MG63 (cell line): ENCODE measurements at regions not wholly inside any gene's neighbourhood (a gene's known extent, or its start where the extent isn't known, plus 50 kb on each side); places are given as distances from the start of the nearest gene placed in this dataset.

Source experiments
- DNase-seq: peaks from one replicate; pipeline ENCODE4 v3.0.0-alpha.2; 2020
- H3K27me3 ChIP-seq: fragments of 250-450 bp; sonication (Bioruptor Pico); 2 replicates; pipeline ENCODE4 v1.5.1; 2020; ENCODE audit warnings: mild to moderate bottlenecking, moderate library complexity
- H3K36me3 ChIP-seq: fragments of 250-450 bp; sonication (Bioruptor Pico); 2 replicates; pipeline ENCODE4 v1.5.1; 2020; ENCODE audit warnings: mild to moderate bottlenecking, moderate library complexity
- H3K4me3 ChIP-seq: fragments of 250-450 bp; sonication (Bioruptor Pico); 2 replicates; pipeline ENCODE4 v1.5.1; 2020; ENCODE audit warnings: mild to moderate bottlenecking, moderate library complexity
- H3K9me3 ChIP-seq: fragments of 250-450 bp; sonication (Bioruptor Pico); 2 replicates; pipeline ENCODE4 v1.5.1; 2020; ENCODE audit warnings: mild to moderate bottlenecking, moderate library complexity

DNA sequence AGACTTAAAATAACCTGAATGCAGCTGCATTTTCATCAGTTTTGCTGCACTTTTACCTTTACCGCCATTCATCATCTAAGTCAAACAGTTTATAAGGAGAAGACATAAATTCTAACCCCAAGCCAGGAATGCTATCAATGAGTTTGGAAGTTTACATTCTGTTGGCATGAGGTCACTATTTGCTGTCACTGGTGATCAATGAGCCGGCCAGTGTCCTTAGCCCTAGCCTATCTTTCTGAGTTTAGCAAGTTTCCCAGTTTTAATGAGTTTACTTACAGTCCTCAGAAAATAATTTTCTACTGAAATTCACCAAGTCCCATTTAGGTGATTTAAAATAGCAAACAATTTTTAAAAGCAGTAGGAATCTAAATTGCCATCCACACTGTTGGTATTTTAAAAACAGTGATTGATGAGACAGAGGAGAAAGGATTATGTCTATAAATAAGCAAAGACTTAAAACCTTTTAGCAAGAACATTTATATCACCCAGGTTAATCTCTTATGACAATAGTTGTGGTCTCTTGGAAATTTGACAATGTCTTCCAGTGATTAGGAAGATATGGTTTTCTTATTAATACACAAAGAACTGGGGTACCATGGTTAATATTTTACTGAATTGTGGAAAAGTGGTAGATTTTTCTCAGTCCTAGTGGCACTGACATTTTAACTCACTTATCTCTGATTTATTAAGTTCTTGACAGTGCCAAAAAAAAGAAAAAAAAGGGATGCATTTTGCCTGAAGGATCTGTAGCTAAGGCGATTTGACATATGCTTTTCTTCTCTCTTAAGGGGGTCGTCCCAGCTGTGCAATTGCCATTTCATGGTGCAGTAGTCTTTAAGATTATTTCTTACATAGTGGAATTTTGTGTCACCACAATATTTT lies 443.4 kb upstream of the ANKRD30A start:
- Histone ChIP-seq H3K4me3 (no peak overlapping the region), H3K36me3 (no peaks in the 10 kb centered on the region), H3K27me3 (no peaks in the 10 kb centered on the region; the same call in 1 of the 2 replicates), H3K9me3 (no peaks in the 10 kb centered on the region)
- no peak for DNase-seq

DNA sequence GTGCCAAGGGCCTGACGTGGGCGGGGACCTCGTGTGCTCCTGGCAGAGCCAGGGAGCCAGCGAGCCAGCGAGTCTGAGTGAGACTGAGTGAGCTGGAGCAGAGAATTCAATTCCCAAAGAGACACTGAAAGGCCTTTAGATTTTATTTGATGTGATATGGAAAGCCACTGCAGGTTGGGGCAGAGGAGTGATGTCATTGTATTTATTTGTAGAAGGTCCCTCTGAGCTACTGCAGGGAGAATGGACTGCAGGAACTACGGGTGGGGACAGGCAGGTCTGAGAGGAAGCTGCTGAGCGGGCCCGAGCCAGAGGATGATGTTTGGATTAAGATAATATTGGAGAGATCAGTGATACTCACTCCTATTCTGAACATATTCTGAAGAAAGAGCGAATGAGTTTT lies 445.8 kb upstream of the ANKRD30A start:
- H3K9me3 ChIP-seq, result no peaks in the 10 kb centered on the region
- no peaks in the 10 kb centered on the region for H3K36me3 ChIP-seq
- no peak for DNase-seq
- H3K27me3 ChIP-seq, result no peaks in the 10 kb centered on the region
- H3K4me3 ChIP-seq, result no peak overlapping the region

DNA sequence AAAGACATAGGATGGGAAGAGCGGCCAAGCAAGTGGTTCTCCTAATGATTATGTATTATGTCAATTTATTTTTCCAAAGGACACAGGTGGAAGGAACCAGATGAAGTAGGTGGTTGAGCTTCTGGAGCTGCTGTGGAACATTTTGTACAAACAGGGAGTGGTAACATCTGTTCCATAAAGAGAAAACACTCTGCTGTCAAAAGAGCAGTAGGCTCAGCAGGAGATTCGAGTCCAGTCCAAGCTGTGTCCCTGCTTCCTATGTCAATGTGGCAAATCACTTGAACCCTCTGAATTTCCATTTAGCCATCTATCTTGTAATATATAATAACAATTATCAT lies 448.0 kb upstream of the ANKRD30A start:
- Histone ChIP-seq H3K36me3 (no peaks in the 10 kb centered on the region), H3K27me3 (no peaks in the 10 kb centered on the region), H3K9me3 (no peaks in the 10 kb centered on the region), H3K4me3 (no peak overlapping the region)
- no peak for DNase-seq

DNA sequence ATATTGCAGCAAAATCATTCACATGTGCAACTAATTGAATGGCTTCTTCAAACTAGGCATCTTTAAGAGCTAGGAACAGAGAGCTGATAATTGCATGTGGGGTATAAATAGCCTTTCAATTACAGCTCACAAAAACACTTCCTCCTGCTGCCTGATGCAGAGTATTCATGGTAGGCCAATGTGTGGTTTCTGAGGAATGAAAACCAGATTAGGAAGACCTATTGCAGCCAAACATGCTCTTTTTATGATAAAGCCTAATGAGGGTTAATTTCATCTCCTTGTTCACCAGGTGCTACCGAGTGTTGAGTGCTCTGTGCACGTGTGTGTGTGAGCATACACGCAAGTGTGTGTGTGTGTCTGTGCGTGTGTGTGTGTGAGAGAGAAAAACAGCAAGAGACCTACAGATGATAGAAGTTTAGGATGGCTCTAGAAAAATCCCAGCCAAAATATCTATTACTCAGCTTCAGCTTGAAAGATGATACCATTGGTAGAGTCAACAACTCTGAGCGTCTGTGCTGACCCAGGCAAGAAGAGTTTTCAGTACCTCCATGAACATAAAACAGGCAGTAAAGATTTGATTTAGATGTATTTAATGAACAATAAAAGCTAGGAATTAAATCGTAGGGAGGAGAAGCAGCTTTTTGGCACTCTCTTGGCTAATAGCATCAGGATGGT lies 448.5 kb upstream of the ANKRD30A start:
- no peak overlapping the region for H3K4me3 ChIP-seq
- peak; percentile 15 for DNase-seq
- no peaks in the 10 kb centered on the region for H3K36me3 ChIP-seq
- H3K9me3 ChIP-seq, result no peaks in the 10 kb centered on the region
- H3K27me3 ChIP-seq, result no peaks in the 10 kb centered on the region

DNA sequence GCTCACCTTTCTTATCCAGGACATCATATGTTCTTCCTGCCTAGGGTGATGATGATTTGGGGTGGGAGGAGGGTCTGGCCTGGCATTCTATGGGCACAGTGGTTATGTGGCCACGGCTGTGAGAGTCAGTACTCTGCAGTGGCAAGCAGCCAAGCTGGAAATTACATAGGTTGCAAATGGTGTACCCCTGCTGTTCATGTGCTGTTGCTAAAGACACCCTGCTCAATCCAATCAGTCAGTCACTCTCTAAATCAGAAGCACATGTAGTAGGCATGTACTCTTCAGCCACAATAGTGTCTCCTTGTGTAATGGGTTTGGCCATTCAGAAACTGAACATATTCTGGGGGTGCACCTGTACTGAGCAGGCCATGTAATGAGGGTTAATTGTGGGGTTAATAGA lies 449.1 kb upstream of the ANKRD30A start:
- H3K36me3 ChIP-seq, result no peaks in the 10 kb centered on the region

DNA sequence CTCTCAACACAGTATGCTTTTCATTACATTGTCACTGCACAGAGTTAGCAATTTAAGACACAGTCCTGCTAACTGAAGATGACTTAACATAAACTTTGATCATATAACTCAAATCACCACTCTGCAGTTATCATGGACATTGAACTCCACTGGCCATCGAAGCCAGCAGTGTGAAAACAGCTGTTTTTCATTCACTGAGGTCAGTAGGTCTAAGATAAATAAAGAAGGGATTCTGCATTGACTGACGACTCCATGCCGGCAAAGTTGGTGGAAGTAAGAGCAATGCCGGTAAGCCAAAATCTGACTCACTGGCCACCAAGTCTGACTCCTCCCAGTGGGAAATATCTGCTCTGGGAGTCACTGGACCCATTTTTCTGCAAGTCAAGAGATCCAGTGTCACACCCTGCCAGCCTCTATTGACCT lies 449.9 kb upstream of the ANKRD30A start:
- Histone ChIP-seq H3K4me3 (no peak overlapping the region), H3K27me3 (no peaks in the 10 kb centered on the region), H3K36me3 (no peaks in the 10 kb centered on the region), H3K9me3 (no peaks in the 10 kb centered on the region)
- peak; percentile 86 for DNase-seq

More for the DNA sequence above, 449.1 kb upstream of the ANKRD30A start:
- Histone ChIP-seq H3K27me3 (no peaks in the 10 kb centered on the region), H3K9me3 (no peaks in the 10 kb centered on the region), H3K4me3 (no peak overlapping the region)
- peak; percentile 37 for DNase-seq

DNA sequence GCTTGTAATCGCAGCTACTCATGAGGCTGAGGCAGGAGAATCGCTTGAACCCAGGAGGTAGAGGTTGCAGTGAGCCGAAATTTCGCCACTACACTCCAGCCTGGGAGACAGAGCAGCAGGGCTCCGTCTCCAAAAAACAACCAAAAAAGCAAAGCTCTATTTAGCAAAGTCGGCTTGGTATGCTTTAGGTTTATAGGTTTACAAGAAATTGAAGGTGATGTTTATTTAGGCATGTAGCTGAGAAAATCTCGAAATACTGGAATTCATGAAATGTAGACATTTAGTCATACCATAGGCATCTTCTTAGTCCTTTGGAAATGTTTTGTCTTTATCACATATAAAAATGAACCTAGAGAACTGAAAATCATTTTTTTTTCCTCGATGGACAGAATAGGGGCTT lies 453.8 kb upstream of the ANKRD30A start:
- peak; percentile 17 for DNase-seq
- no peak overlapping the region for H3K4me3 ChIP-seq
- no peaks in the 10 kb centered on the region for H3K27me3 ChIP-seq
- H3K9me3 ChIP-seq, result no peaks in the 10 kb centered on the region
- no peaks in the 10 kb centered on the region for H3K36me3 ChIP-seq

DNA sequence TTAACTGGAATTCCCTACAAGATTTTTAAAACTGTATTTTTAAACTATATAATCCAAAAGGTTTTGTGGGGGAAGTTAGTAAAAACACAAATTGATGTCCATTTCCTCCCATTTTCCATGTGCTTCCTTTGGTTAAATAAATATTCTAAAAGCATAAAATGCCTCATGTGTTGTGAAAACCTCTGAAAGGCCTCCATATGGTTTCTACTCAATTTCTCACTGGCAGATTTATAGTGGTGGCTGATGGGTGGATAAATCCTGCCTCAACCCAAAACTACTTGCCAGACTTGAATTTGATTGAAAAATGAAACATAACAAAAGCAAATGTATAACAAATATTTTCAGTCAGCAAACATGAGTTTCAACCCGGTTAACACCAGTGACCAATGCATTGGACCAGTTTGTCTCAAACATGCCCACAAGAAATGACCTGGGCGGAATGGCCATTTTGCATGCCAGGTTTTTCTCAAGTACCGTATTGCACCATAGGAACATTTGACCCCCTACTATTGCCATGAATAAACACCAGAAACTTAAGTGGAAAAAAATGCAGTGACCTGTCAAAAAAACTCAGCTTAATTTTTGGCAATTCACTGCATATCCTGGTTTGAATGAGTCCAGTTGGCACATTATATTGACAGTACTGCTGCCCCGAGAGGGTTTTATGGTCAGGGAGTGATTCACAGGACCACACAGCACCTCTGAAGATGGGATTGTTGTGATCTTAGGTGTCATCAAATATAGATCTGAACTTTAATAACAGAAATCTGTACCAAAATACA lies 454.6 kb upstream of the ANKRD30A start:
- peak; percentile 69 for DNase-seq
- Histone ChIP-seq H3K9me3 (no peaks in the 10 kb centered on the region), H3K4me3 (no peak overlapping the region), H3K36me3 (no peaks in the 10 kb centered on the region), H3K27me3 (no peaks in the 10 kb centered on the region)

DNA sequence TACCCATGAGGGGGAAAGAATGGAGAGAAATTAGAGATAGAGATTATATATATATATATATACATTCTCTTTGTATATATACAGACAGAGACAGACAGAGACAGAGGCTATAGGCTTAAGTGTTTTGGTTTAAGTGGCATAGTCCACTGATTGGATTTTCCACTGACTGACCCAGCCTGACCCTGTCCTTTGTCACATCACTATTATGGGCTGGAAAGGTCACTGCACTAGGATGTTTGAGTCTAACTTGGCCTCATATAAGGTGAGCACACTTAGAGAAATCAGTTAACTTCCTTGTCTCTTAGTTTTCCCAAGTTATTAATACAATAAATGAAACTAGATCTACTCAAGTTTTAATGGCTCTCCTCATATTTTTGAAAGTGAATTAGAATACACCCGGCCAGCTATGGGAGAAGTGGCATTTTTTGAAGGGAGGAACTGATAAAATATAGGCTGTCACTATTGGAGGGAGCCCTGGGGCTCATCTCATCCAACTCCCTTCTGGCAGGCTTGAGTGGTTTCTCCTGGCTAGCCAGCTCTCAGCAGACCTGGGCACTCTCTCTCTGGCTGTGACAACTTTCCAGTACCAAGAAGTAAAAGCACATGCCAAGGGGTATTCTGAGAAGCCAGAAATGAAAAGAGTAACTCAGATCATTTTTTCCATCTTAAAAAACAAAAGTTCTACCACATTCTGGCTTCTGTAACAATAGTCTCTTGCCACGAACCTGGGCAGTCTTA lies 455.6 kb upstream of the ANKRD30A start:
- H3K27me3 ChIP-seq, result no peaks in the 10 kb centered on the region
- H3K36me3 ChIP-seq, result no peaks in the 10 kb centered on the region
- H3K9me3 ChIP-seq, result no peaks in the 10 kb centered on the region
- no peak overlapping the region for H3K4me3 ChIP-seq
- DNase-seq, result peak; percentile 9

DNA sequence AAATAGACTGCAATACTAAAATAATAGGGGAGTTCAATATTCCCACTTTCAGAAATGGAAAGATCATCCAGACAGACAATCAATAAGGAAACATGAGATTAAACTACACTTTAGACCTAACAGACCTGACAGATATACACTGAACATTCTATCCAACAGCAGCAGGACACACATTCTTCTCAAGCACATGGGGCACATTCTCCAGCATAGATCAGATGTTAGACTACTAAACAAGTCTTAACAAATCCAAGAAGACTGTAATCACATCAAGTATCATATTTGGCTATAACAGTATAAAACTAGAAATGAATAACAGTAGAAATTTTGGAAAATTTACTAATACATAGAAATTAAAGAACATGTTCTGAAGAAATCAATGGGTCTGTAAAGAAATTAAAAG lies 458.9 kb upstream of the ANKRD30A start:
- Histone ChIP-seq H3K36me3 (no peaks in the 10 kb centered on the region), H3K27me3 (no peaks in the 10 kb centered on the region), H3K9me3 (no peaks in the 10 kb centered on the region), H3K4me3 (no peak overlapping the region)
- no peak for DNase-seq

DNA sequence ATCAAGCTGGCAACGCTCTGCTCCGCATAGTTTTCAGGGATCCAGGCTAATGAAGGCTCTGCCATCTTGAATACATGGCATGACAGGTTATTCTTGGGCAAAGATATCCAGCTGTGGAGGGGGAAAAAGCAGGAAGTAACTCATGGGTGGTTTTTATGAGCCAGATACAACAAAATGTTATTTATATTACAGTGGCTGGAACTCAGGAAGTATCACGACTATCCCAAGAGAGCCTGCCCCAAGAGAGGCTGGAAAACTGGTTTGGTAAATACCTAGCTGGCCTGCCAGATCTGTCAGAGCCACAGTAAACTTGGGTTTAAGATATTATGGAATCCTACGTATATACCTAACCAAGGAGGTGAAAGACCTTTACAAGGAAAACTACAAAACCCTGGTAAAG lies 462.8 kb upstream of the ANKRD30A start:
- Histone ChIP-seq H3K4me3 (no peak overlapping the region), H3K36me3 (no peaks in the 10 kb centered on the region), H3K27me3 (no peaks in the 10 kb centered on the region), H3K9me3 (no peaks in the 10 kb centered on the region)
- DNase-seq, result no peak

DNA sequence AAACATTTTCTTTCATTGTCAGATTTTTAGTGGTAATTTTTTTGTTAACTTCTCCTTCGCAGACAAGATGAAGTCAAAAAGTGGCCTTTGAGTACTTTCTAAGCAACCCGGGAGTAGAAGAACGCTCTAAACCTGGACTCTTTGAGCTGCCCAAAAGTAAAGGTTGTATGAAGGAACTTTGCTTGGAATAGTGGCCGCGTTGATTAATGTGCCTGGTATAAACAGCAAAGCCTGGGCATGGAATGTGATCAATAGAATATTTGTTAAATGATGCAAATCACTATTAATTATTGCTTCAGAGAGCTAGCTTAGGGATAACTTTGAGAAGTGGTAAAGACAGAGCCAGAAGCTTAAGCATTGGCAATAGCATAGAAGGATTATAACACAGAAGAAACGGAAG lies 475.1 kb upstream of the ANKRD30A start:
- no peaks in the 10 kb centered on the region for H3K36me3 ChIP-seq
- H3K9me3 ChIP-seq, result no peaks in the 10 kb centered on the region
- no peak overlapping the region for H3K4me3 ChIP-seq
- no peaks in the 10 kb centered on the region for H3K27me3 ChIP-seq
- no peak for DNase-seq

DNA sequence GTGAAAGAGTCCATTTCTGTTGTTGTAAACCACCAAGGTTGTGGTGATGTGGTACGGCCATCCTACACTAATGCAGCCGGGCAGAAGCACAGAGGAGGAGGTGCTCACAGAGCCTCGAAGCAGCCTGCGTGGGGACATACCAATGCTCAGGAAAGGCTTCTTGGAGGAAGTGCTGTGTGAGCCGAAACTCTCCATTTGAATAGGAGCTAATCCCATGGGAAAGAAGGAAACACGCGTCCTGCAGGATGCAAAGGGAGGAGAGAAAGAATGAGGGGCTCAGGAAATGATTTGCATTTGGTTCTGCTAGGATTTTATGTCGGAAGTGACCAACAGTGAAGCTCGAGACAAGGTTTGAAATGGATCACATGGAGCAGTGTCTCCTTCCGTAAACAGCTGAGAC lies 477.9 kb upstream of the ANKRD30A start:
- Histone ChIP-seq H3K27me3 (no peaks in the 10 kb centered on the region), H3K4me3 (no peak overlapping the region), H3K36me3 (no peaks in the 10 kb centered on the region), H3K9me3 (no peaks in the 10 kb centered on the region)
- DNase-seq, result no peak

DNA sequence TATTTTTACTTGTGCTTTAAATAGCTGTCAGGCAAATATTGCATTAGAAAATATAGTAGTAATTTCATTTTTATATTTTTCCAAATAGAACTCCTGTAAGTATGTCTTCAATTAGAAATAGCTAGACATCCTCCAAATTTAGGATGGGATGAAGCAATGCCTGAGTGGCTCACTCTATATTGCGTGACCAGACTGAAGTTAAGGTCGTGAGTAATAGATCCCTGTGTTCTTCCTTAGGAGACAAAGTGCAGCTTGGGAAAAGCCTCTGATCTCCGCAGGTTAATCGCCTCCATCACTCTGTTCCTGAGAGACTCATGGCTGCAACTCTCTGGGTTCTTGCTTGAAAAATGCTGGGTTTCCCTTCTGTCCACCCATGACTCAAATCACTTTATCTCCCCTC lies 484.8 kb upstream of the ANKRD30A start:
- Histone ChIP-seq H3K27me3 (no peaks in the 10 kb centered on the region), H3K36me3 (no peaks in the 10 kb centered on the region), H3K9me3 (no peaks in the 10 kb centered on the region), H3K4me3 (no peak overlapping the region)
- no peak for DNase-seq

DNA sequence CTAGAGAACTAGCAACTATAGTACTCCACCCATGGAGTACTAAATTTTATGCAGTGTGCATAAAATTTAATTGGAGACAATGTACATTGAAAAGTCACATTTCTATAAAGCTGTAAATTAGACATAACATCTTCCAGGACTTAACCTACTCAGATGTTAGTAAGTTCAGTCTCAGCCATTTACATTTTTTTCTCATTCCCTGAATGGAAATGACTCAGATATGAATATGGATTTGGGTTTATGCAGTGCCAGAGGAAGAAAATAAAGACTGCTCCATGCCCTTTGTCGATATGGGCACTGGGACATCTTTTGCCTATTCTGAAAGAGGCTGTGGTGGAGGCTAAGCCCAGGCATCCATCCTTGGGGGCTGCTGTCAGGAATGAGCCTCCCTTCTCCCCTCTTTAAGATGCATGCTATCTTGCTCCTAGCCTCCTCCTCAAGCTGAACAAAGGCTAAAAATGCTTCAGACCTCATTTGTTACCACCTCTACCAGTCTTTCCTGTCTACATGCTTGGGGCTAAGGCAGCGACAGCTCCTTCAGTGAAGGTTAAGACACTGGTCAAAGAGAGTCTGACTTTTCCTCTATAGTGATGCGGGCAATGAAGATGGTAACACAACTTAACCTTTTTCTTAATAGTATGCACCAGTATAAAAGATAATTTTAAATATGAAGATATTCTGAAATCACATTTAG lies 486.8 kb upstream of the ANKRD30A start:
- Histone ChIP-seq H3K4me3 (no peak overlapping the region), H3K36me3 (no peaks in the 10 kb centered on the region), H3K9me3 (no peaks in the 10 kb centered on the region), H3K27me3 (no peaks in the 10 kb centered on the region)
- no peak for DNase-seq

DNA sequence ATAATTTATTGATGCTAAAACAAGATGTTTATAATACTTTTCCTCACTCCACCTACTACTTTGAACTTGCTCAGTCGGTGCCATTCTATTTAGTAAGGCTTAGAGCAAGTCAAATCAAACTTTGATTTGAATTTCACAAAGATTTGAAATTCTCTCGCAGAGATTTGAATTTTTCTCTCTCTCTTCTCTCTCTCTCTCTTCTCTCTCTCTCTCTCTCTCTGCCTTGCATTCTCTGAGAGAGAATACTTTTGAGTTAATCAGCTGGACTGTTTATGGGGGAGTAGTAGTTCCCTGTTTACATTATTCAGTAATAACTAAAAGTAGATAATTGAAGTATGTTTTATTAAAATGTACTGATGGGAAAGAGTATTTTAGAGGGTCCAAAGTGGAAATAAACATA lies 488.5 kb upstream of the ANKRD30A start:
- no peak overlapping the region for H3K4me3 ChIP-seq
- H3K27me3 ChIP-seq, result no peaks in the 10 kb centered on the region
- no peak for DNase-seq
- H3K9me3 ChIP-seq, result no peaks in the 10 kb centered on the region
- no peaks in the 10 kb centered on the region for H3K36me3 ChIP-seq
